ENCODE measurements at regions not wholly inside any gene's neighbourhood (a gene's known extent, or its start where the extent isn't known, plus 50 kb on each side); places are given as distances from the start of the nearest gene placed in this dataset.

- Histone ChIP-seq H3K9me2 (replicated peaks; ENCODE audit: low read depth, low read length) (no peaks in the 10 kb centered on the region), H3K9me3 (ENCODE audit: insufficient read depth, low read depth, low read length) (no peaks in the 10 kb centered on the region), H3K4me2 (ENCODE audit: low read depth, low read length, poor library complexity, severe bottlenecking) (no peak overlapping the region), H4K20me1 (ENCODE audit: insufficient read depth, low read length, poor library complexity, severe bottlenecking) (no peaks in the 10 kb centered on the region), H3K27me3 (ENCODE audit: insufficient read depth, low read length, poor library complexity, severe bottlenecking) (no peaks in the 10 kb centered on the region), H2AFZ (ENCODE audit: low read length) (no peak overlapping the region), H3K79me2 (ENCODE audit: insufficient read depth, low read length) (no peaks in the 10 kb centered on the region), H3K36me3 (ENCODE audit: insufficient read depth, low read length) (no peaks in the 10 kb centered on the region), H3K4me1 (ENCODE audit: insufficient read depth, low read length, poor library complexity, severe bottlenecking) (no peaks in the 10 kb centered on the region), H3F3A (ENCODE audit: low read depth) (no peaks in the 10 kb centered on the region), H3K9ac (ENCODE audit: low read depth, low read length, poor library complexity, severe bottlenecking) (no peak overlapping the region), H3K4me3 (ENCODE audit: low read length, poor library complexity, severe bottlenecking) (no peak overlapping the region)
- TF ChIP-seq CTCF (conservative IDR thresholded peaks at IDR 0.05; ENCODE audit: low read length) (no peak), EZH2phosphoT487 (IDR thresholded peaks at IDR 0.05; ENCODE audit: borderline replicate concordance) (no peak)
Measured at GRCh38 chr2:195006856-195007255, 650.2 kb upstream of the SLC39A10 start.

DNA sequence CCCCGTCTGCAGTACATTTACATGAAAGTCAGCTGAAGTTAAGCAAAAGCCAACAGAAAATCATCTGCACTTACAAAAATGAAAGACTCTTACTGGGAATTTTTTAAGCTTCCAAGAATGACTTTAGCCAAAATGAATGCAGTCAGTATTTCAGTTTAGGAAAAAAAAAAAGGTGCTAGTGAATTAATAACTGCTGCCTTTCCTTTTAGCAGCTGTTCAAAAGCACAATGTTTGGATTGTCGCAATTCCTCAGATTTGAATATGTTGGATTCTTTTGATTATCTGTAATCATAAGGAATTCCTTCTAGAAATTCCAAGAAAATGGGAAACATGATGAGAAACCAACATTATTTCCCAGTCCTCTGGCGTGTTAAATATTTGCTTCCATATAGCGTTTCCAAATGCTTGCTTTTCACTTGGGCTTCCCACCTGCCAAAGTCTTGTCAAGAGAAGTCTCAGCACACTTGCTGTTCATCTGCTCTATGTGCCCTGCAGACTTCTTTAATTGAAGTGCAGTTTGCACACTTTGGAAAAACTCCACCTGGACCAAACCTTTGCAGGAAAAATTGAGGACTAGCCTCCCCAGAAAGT is 653.0 kb upstream of the SLC39A10 start:
- no peak for TF ChIP-seq EZH2phosphoT487 (IDR thresholded peaks at IDR 0.05; ENCODE audit: borderline replicate concordance)
- TF ChIP-seq CTCF (conservative IDR thresholded peaks at IDR 0.05; ENCODE audit: low read length) = no peak

GRCh38 chr2:195001924-195002323 is 655.1 kb upstream of the SLC39A10 start:
- Histone ChIP-seq H3K4me1 (ENCODE audit: insufficient read depth, low read length, poor library complexity, severe bottlenecking) (no peaks in the 10 kb centered on the region), H3K36me3 (ENCODE audit: insufficient read depth, low read length) (no peaks in the 10 kb centered on the region), H3K79me2 (ENCODE audit: insufficient read depth, low read length) (no peaks in the 10 kb centered on the region), H4K20me1 (ENCODE audit: insufficient read depth, low read length, poor library complexity, severe bottlenecking) (no peaks in the 10 kb centered on the region), H3K9ac (ENCODE audit: low read depth, low read length, poor library complexity, severe bottlenecking) (no peak overlapping the region), H3K9me2 (replicated peaks; ENCODE audit: low read depth, low read length) (no peaks in the 10 kb centered on the region), H2AFZ (ENCODE audit: low read length) (no peak overlapping the region), H3K4me3 (ENCODE audit: low read length, poor library complexity, severe bottlenecking) (no peak overlapping the region), H3K27me3 (ENCODE audit: insufficient read depth, low read length, poor library complexity, severe bottlenecking) (no peaks in the 10 kb centered on the region), H3K9me3 (ENCODE audit: insufficient read depth, low read depth, low read length) (no peaks in the 10 kb centered on the region), H3K4me2 (ENCODE audit: low read depth, low read length, poor library complexity, severe bottlenecking) (no peak overlapping the region), H3F3A (ENCODE audit: low read depth) (no peaks in the 10 kb centered on the region)
- TF ChIP-seq EZH2phosphoT487 (IDR thresholded peaks at IDR 0.05; ENCODE audit: borderline replicate concordance) (no peak), CTCF (conservative IDR thresholded peaks at IDR 0.05; ENCODE audit: low read length) (no peak)

More for the DNA sequence above, 653.0 kb upstream of the SLC39A10 start:
- no peaks in the 10 kb centered on the region for H3F3A ChIP-seq (ENCODE audit: low read depth)
- no peaks in the 10 kb centered on the region for H3K9me3 ChIP-seq (ENCODE audit: insufficient read depth, low read depth, low read length)
- no peak overlapping the region for H3K4me2 ChIP-seq (ENCODE audit: low read depth, low read length, poor library complexity, severe bottlenecking)
- no peak overlapping the region for H3K4me3 ChIP-seq (ENCODE audit: low read length, poor library complexity, severe bottlenecking)
- H3K9me2 ChIP-seq (replicated peaks; ENCODE audit: low read depth, low read length) = no peaks in the 10 kb centered on the region
- H3K79me2 ChIP-seq (ENCODE audit: insufficient read depth, low read length) = no peaks in the 10 kb centered on the region
- H3K27me3 ChIP-seq (ENCODE audit: insufficient read depth, low read length, poor library complexity, severe bottlenecking) = no peaks in the 10 kb centered on the region
- no peaks in the 10 kb centered on the region for H3K4me1 ChIP-seq (ENCODE audit: insufficient read depth, low read length, poor library complexity, severe bottlenecking)
- no peaks in the 10 kb centered on the region for H3K36me3 ChIP-seq (ENCODE audit: insufficient read depth, low read length)
- H4K20me1 ChIP-seq (ENCODE audit: insufficient read depth, low read length, poor library complexity, severe bottlenecking) = no peaks in the 10 kb centered on the region
- H3K9ac ChIP-seq (ENCODE audit: low read depth, low read length, poor library complexity, severe bottlenecking) = no peak overlapping the region
- H2AFZ ChIP-seq (ENCODE audit: low read length) = no peak overlapping the region
